GM23338 (cell line): ENCODE measurements at regions not wholly inside any gene's neighbourhood (a gene's known extent, or its start where the extent isn't known, plus 50 kb on each side); places are given as distances from the start of the nearest gene placed in this dataset.

ENCODE experiments used
- ATAC-seq: fragments of 200-7000 bp; cut with Tn5 transposase; 3 replicates; pipeline ENCODE4 v1.9.1; 2020
- DNase-seq: peaks from one replicate; pipeline ENCODE4 v3.0.0-alpha.2; 2015; ENCODE audit warnings: low spot score
- H2AFZ ChIP-seq: fragments of 200-600 bp; sonication (generic); 2 replicates; pipeline ENCODE4 v1.8.0; 2016; ENCODE audit warnings: antibody characterized with exemption, mild to moderate bottlenecking, moderate library complexity
- H3F3A ChIP-seq: fragments of 200-600 bp; sonication (generic); replicated peaks from 2 replicates; pipeline ENCODE4 v1.8.0; 2017; ENCODE audit warnings: antibody characterized with exemption, mixed run types, low read depth
- H3K27ac ChIP-seq: fragments of 200-600 bp; sonication (generic); 2 replicates; pipeline ENCODE4 v1.6.1; 2016; ENCODE audit warnings: low read depth
- H3K27me3 ChIP-seq: fragments of 200-600 bp; sonication (generic); 2 replicates; pipeline ENCODE4 v1.8.0; 2016; ENCODE audit warnings: mild to moderate bottlenecking, mixed run types, moderate library complexity; ENCODE audit not compliant: insufficient read depth
- H3K36me3 ChIP-seq: fragments of 200-600 bp; sonication (generic); 2 replicates; pipeline ENCODE4 v1.8.0; 2016; ENCODE audit warnings: mild to moderate bottlenecking; ENCODE audit not compliant: insufficient read depth
- H3K4me1 ChIP-seq: fragments of 200-600 bp; sonication (generic); 2 replicates; pipeline ENCODE4 v1.8.0; 2016; ENCODE audit warnings: mild to moderate bottlenecking, moderate library complexity; ENCODE audit not compliant: insufficient read depth
- H3K4me2 ChIP-seq: fragments of 200-600 bp; sonication (generic); 2 replicates; pipeline ENCODE4 v1.7.1; 2017; ENCODE audit warnings: mixed run types
- H3K4me3 ChIP-seq: fragments of 200-600 bp; sonication (generic); 2 replicates; pipeline ENCODE4 v1.6.1; 2016; ENCODE audit warnings: mixed run types
- H3K79me2 ChIP-seq: fragments of 200-600 bp; sonication (generic); replicated peaks from 2 replicates; pipeline ENCODE4 v1.8.0; 2017; ENCODE audit warnings: mild to moderate bottlenecking; ENCODE audit not compliant: insufficient read depth
- H3K9me2 ChIP-seq: fragments of 200-600 bp; sonication (generic); 2 replicates; pipeline ENCODE4 v1.8.0; 2017; ENCODE audit not compliant: insufficient read depth
- H4K20me1 ChIP-seq: fragments of 200-600 bp; sonication (generic); replicated peaks from 2 replicates; pipeline ENCODE4 v1.8.0; 2017; ENCODE audit warnings: mild to moderate bottlenecking; ENCODE audit not compliant: insufficient read depth
- H3K27ac Mint-ChIP-seq: 2 replicates; pipeline ENCODE4 v1.8.0; 2020; ENCODE audit warnings: inconsistent platforms, mild to moderate bottlenecking, moderate library complexity, mixed read lengths
- H3K27me3 Mint-ChIP-seq: 3 replicates; pipeline ENCODE4 v1.8.0; 2022; ENCODE audit warnings: low read depth, mild to moderate bottlenecking, moderate library complexity, mixed read lengths, inconsistent platforms; ENCODE audit not compliant: insufficient read depth, poor library complexity
- H3K36me3 Mint-ChIP-seq: 3 replicates; pipeline ENCODE4 v1.8.0; 2021; ENCODE audit warnings: low read depth, mild to moderate bottlenecking, inconsistent platforms, moderate library complexity, mixed read lengths
- H3K4me1 Mint-ChIP-seq: 3 replicates; pipeline ENCODE4 v1.8.0; 2020; ENCODE audit warnings: mild to moderate bottlenecking, inconsistent platforms, mixed read lengths
- H3K4me3 Mint-ChIP-seq: 3 replicates; pipeline ENCODE4 v1.8.0; 2021; ENCODE audit warnings: moderate library complexity, mild to moderate bottlenecking, inconsistent platforms, mixed read lengths
- H3K9me3 Mint-ChIP-seq: 3 replicates; pipeline ENCODE4 v1.8.0; 2020; ENCODE audit warnings: moderate library complexity, mild to moderate bottlenecking, inconsistent platforms, mixed read lengths
- CREB1 ChIP-seq: fragments of 250-450 bp; sonication (Bioruptor Pico); IDR thresholded peaks from 2 replicates; pipeline ENCODE4 v1.5.0; 2020; ENCODE audit warnings: low read depth, mild to moderate bottlenecking, moderate library complexity
- EZH2 ChIP-seq: fragments of 200-600 bp; sonication (generic); IDR thresholded peaks from one replicate; pipeline ENCODE4 v1.8.0; 2017; ENCODE audit warnings: antibody characterized with exemption, mild to moderate bottlenecking, low read depth; ENCODE audit not compliant: unreplicated experiment
- EZH2phosphoT487 ChIP-seq: fragments of 200-600 bp; sonication (generic); IDR thresholded peaks from one replicate; pipeline ENCODE4 v1.8.1; 2018; ENCODE audit warnings: antibody characterized with exemption; ENCODE audit not compliant: unreplicated experiment
- JUNB ChIP-seq: IDR thresholded peaks from one replicate; pipeline ENCODE4 v1.6.1; 2016; ENCODE audit warnings: antibody characterized with exemption; ENCODE audit not compliant: unreplicated experiment
- NANOG ChIP-seq: IDR thresholded peaks from 2 replicates; pipeline ENCODE4 v1.6.1; 2016; ENCODE audit warnings: antibody characterized with exemption, borderline replicate concordance
- POLR2AphosphoS5 ChIP-seq: IDR thresholded peaks from 2 replicates; pipeline ENCODE4 v1.6.1; 2016; ENCODE audit warnings: antibody characterized with exemption, low read depth
- STAT1 ChIP-seq: IDR thresholded peaks from one replicate; pipeline ENCODE4 v1.6.1; 2016; ENCODE audit warnings: antibody characterized with exemption; ENCODE audit not compliant: unreplicated experiment
- ZNF114 ChIP-seq: fragments of 250-450 bp; sonication (Bioruptor Pico); IDR thresholded peaks from 2 replicates; pipeline ENCODE4 v1.5.0; 2020; ENCODE audit warnings: mild to moderate bottlenecking, moderate library complexity
- ZNF331 ChIP-seq: fragments of 250-450 bp; sonication (Bioruptor Pico); IDR thresholded peaks from 2 replicates; pipeline ENCODE4 v1.5.0; 2020; ENCODE audit warnings: low read depth, mild to moderate bottlenecking, moderate library complexity
- TF ChIP-seq, protein P1 (sequence below): IDR thresholded peaks from 2 replicates; pipeline ENCODE4 v1.6.1; 2016; ENCODE audit warnings: antibody characterized with exemption
- TF ChIP-seq, protein P2 (sequence below), 2 experiments: fragments of 200-600 bp in 1 of 2; sonication (generic) in 1 of 2; conservative IDR thresholded peaks; 2 replicates each; pipeline versions ENCODE4 v1.5.1 to v1.6.1; 2016 to 2017; ENCODE audit warnings: antibody characterized with exemption in 2 of 2, low read depth in 2 of 2, mild to moderate bottlenecking in 2 of 2, moderate library complexity in 1 of 2
- TF ChIP-seq, protein P3 (sequence below): fragments of 250-450 bp; sonication (Bioruptor Pico); IDR thresholded peaks from 2 replicates; pipeline ENCODE4 v1.5.0; 2020; ENCODE audit warnings: mild to moderate bottlenecking, moderate library complexity
- TF ChIP-seq, protein P4 (sequence below): IDR thresholded peaks from one replicate; pipeline ENCODE4 v1.6.1; 2018; ENCODE audit warnings: antibody characterized with exemption; ENCODE audit not compliant: unreplicated experiment

DNA sequence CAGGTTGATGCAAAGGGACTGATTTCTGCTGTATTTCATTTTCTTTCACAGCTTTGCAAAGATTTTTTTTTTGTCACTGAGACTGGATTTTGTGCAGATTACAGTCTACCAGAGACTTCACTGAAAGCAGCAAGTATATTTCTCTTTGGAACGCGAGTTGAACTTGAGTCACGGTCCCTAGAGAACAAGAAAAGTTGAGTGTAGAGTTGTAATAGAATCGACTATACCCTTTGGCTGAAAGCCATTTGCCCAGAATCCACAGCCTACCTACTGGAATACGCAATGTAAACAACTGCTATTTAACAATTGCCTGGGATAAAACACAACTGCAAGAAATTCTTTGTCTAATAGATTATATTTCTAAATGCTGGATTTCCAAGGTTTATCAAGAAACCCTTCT is 520.6 kb downstream of the HDGFL1 start:
- peaks cover 1% of the 10 kb centered on the region for H3K27me3 Mint-ChIP-seq
- no peak overlapping the region for H3K4me3 Mint-ChIP-seq
- no peak for ATAC-seq

More for the DNA sequence above, 520.6 kb downstream of the HDGFL1 start:
- Mint-ChIP-seq H3K9me3 (peaks cover 10% of the 10 kb centered on the region), H3K36me3 (peaks cover 10% of the 10 kb centered on the region), H3K4me1 (no peaks in the 10 kb centered on the region), H3K27ac (no peak overlapping the region)
- DNase-seq, result no peak
- H3K27ac ChIP-seq, result no peak overlapping the region
- no peaks in the 10 kb centered on the region for H3K27me3 ChIP-seq
- no peaks in the 10 kb centered on the region for H3K36me3 ChIP-seq
- H3F3A ChIP-seq, result no peaks in the 10 kb centered on the region
- H3K4me2 ChIP-seq, result no peak overlapping the region
- H2AFZ ChIP-seq, result no peak overlapping the region
- no peak overlapping the region for H3K4me3 ChIP-seq
- no peaks in the 10 kb centered on the region for H3K4me1 ChIP-seq
- H3K79me2 ChIP-seq, result no peaks in the 10 kb centered on the region
- 0 out of 2 replicates have a peak, but pooled peaks cover 21% of the 10 kb centered on the region for H3K9me2 ChIP-seq
- TF ChIP-seq ZNF331 (CRISPR knock-in tag), result no peak
- no peak for TF ChIP-seq EZH2phosphoT487
- no peak for TF ChIP-seq EZH2
- TF ChIP-seq STAT1, result no peak
- TF ChIP-seq, protein P1, sequence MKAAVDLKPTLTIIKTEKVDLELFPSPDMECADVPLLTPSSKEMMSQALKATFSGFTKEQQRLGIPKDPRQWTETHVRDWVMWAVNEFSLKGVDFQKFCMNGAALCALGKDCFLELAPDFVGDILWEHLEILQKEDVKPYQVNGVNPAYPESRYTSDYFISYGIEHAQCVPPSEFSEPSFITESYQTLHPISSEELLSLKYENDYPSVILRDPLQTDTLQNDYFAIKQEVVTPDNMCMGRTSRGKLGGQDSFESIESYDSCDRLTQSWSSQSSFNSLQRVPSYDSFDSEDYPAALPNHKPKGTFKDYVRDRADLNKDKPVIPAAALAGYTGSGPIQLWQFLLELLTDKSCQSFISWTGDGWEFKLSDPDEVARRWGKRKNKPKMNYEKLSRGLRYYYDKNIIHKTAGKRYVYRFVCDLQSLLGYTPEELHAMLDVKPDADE, result no peak
- no peak for TF ChIP-seq POLR2AphosphoS5
- TF ChIP-seq, protein P2, sequence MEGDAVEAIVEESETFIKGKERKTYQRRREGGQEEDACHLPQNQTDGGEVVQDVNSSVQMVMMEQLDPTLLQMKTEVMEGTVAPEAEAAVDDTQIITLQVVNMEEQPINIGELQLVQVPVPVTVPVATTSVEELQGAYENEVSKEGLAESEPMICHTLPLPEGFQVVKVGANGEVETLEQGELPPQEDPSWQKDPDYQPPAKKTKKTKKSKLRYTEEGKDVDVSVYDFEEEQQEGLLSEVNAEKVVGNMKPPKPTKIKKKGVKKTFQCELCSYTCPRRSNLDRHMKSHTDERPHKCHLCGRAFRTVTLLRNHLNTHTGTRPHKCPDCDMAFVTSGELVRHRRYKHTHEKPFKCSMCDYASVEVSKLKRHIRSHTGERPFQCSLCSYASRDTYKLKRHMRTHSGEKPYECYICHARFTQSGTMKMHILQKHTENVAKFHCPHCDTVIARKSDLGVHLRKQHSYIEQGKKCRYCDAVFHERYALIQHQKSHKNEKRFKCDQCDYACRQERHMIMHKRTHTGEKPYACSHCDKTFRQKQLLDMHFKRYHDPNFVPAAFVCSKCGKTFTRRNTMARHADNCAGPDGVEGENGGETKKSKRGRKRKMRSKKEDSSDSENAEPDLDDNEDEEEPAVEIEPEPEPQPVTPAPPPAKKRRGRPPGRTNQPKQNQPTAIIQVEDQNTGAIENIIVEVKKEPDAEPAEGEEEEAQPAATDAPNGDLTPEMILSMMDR (conservative IDR thresholded peaks at IDR 0.05; ENCODE audit: low read depth in 2 of 2), result no peak
- no peak for TF ChIP-seq CREB1
- TF ChIP-seq, protein P3, sequence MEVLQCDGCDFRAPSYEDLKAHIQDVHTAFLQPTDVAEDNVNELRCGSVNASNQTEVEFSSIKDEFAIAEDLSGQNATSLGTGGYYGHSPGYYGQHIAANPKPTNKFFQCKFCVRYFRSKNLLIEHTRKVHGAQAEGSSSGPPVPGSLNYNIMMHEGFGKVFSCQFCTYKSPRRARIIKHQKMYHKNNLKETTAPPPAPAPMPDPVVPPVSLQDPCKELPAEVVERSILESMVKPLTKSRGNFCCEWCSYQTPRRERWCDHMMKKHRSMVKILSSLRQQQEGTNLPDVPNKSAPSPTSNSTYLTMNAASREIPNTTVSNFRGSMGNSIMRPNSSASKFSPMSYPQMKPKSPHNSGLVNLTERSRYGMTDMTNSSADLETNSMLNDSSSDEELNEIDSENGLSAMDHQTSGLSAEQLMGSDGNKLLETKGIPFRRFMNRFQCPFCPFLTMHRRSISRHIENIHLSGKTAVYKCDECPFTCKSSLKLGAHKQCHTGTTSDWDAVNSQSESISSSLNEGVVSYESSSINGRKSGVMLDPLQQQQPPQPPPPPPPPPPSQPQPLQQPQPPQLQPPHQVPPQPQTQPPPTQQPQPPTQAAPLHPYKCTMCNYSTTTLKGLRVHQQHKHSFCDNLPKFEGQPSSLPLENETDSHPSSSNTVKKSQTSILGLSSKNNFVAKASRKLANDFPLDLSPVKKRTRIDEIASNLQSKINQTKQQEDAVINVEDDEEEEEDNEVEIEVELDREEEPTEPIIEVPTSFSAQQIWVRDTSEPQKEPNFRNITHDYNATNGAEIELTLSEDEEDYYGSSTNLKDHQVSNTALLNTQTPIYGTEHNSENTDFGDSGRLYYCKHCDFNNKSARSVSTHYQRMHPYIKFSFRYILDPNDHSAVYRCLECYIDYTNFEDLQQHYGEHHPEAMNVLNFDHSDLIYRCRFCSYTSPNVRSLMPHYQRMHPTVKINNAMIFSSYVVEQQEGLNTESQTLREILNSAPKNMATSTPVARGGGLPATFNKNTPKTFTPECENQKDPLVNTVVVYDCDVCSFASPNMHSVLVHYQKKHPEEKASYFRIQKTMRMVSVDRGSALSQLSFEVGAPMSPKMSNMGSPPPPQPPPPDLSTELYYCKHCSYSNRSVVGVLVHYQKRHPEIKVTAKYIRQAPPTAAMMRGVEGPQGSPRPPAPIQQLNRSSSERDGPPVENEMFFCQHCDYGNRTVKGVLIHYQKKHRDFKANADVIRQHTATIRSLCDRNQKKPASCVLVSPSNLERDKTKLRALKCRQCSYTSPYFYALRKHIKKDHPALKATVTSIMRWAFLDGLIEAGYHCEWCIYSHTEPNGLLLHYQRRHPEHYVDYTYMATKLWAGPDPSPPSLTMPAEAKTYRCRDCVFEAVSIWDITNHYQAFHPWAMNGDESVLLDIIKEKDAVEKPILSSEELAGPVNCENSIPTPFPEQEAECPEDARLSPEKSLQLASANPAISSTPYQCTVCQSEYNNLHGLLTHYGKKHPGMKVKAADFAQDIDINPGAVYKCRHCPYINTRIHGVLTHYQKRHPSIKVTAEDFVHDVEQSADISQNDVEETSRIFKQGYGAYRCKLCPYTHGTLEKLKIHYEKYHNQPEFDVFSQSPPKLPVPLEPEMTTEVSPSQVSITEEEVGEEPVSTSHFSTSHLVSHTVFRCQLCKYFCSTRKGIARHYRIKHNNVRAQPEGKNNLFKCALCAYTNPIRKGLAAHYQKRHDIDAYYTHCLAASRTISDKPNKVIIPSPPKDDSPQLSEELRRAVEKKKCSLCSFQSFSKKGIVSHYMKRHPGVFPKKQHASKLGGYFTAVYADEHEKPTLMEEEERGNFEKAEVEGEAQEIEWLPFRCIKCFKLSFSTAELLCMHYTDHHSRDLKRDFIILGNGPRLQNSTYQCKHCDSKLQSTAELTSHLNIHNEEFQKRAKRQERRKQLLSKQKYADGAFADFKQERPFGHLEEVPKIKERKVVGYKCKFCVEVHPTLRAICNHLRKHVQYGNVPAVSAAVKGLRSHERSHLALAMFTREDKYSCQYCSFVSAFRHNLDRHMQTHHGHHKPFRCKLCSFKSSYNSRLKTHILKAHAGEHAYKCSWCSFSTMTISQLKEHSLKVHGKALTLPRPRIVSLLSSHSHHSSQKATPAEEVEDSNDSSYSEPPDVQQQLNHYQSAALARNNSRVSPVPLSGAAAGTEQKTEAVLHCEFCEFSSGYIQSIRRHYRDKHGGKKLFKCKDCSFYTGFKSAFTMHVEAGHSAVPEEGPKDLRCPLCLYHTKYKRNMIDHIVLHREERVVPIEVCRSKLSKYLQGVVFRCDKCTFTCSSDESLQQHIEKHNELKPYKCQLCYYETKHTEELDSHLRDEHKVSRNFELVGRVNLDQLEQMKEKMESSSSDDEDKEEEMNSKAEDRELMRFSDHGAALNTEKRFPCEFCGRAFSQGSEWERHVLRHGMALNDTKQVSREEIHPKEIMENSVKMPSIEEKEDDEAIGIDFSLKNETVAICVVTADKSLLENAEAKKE (CRISPR knock-in tag), result no peak
- TF ChIP-seq ZNF114 (CRISPR knock-in tag), result no peak
- TF ChIP-seq, protein P4, sequence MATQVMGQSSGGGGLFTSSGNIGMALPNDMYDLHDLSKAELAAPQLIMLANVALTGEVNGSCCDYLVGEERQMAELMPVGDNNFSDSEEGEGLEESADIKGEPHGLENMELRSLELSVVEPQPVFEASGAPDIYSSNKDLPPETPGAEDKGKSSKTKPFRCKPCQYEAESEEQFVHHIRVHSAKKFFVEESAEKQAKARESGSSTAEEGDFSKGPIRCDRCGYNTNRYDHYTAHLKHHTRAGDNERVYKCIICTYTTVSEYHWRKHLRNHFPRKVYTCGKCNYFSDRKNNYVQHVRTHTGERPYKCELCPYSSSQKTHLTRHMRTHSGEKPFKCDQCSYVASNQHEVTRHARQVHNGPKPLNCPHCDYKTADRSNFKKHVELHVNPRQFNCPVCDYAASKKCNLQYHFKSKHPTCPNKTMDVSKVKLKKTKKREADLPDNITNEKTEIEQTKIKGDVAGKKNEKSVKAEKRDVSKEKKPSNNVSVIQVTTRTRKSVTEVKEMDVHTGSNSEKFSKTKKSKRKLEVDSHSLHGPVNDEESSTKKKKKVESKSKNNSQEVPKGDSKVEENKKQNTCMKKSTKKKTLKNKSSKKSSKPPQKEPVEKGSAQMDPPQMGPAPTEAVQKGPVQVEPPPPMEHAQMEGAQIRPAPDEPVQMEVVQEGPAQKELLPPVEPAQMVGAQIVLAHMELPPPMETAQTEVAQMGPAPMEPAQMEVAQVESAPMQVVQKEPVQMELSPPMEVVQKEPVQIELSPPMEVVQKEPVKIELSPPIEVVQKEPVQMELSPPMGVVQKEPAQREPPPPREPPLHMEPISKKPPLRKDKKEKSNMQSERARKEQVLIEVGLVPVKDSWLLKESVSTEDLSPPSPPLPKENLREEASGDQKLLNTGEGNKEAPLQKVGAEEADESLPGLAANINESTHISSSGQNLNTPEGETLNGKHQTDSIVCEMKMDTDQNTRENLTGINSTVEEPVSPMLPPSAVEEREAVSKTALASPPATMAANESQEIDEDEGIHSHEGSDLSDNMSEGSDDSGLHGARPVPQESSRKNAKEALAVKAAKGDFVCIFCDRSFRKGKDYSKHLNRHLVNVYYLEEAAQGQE, result no peak
- TF ChIP-seq NANOG, result no peak
- TF ChIP-seq JUNB, result no peak
- no peaks in the 10 kb centered on the region for H4K20me1 ChIP-seq
